MM.1S (cell line): ENCODE measurements at regions not wholly inside any gene's neighbourhood (a gene's known extent, or its start where the extent isn't known, plus 50 kb on each side); places are given as distances from the start of the nearest gene placed in this dataset.

Source experiments
- DNase-seq: peaks from one replicate; pipeline ENCODE4 v3.0.0-alpha.2; 2015
- H2AFZ ChIP-seq: fragments of 300-600 bp; sonication (generic); 2 replicates; pipeline ENCODE4 v1.6.0; 2016; ENCODE audit warnings: antibody characterized with exemption, low read length
- H3F3A ChIP-seq: fragments of 300-600 bp; sonication (generic); 2 replicates; pipeline ENCODE4 v1.6.1; 2016; ENCODE audit warnings: mild to moderate bottlenecking, antibody characterized with exemption, low read length, moderate library complexity, mixed read lengths; ENCODE audit not compliant: insufficient read depth
- H3K27ac ChIP-seq: fragments of 300-600 bp; sonication (generic); 2 replicates; pipeline ENCODE4 v1.5.1; 2016; ENCODE audit warnings: mild to moderate bottlenecking, low read length
- H3K27me3 ChIP-seq: fragments of 300-600 bp; sonication (generic); replicated peaks from 2 replicates; pipeline ENCODE4 v1.6.0; 2016; ENCODE audit warnings: low read length; ENCODE audit not compliant: insufficient read depth
- H3K36me3 ChIP-seq: fragments of 300-600 bp; sonication (generic); replicated peaks from 2 replicates; pipeline ENCODE4 v1.6.1; 2016; ENCODE audit warnings: mild to moderate bottlenecking, low read length, mixed read lengths; ENCODE audit not compliant: insufficient read depth
- H3K4me1 ChIP-seq: fragments of 300-600 bp; sonication (generic); 2 replicates; pipeline ENCODE4 v1.6.1; 2016; ENCODE audit warnings: low read length, mixed read lengths
- H3K4me2 ChIP-seq: fragments of 300-600 bp; sonication (generic); 2 replicates; pipeline ENCODE4 v1.6.0; 2016; ENCODE audit warnings: low read depth, low read length
- H3K4me3 ChIP-seq: fragments of 300-600 bp; sonication (generic); 2 replicates; pipeline ENCODE4 v1.5.1; 2016; ENCODE audit warnings: low read length, mixed read lengths
- H3K79me2 ChIP-seq: fragments of 300-600 bp; sonication (generic); 2 replicates; pipeline ENCODE4 v1.6.1; 2016; ENCODE audit warnings: mixed run types, low read length, mixed read lengths
- H3K9ac ChIP-seq: fragments of 300-600 bp; sonication (generic); 2 replicates; pipeline ENCODE4 v1.6.1; 2016; ENCODE audit warnings: low read length, mixed read lengths
- H3K9me2 ChIP-seq: fragments of 300-600 bp; sonication (generic); replicated peaks from 2 replicates; pipeline ENCODE4 v1.6.1; 2016; ENCODE audit warnings: mild to moderate bottlenecking, low read length, mixed read lengths; ENCODE audit not compliant: insufficient read depth
- H3K9me3 ChIP-seq: fragments of 300-600 bp; sonication (generic); replicated peaks from 2 replicates; pipeline ENCODE4 v1.6.1; 2016; ENCODE audit warnings: mild to moderate bottlenecking, low read length, mixed read lengths; ENCODE audit not compliant: insufficient read depth
- H4K20me1 ChIP-seq: fragments of 300-600 bp; sonication (generic); 2 replicates; pipeline ENCODE4 v1.6.1; 2016; ENCODE audit warnings: mild to moderate bottlenecking, low read length, moderate library complexity, mixed read lengths; ENCODE audit not compliant: insufficient read depth
- CTCF ChIP-seq: fragments of 300-600 bp; sonication (generic); IDR thresholded peaks from 2 replicates; pipeline ENCODE4 v1.5.1; 2016; ENCODE audit warnings: antibody characterized with exemption, low read length, mixed read lengths
- EZH2 ChIP-seq: fragments of 300-600 bp; sonication (generic); optimal IDR thresholded peaks from 2 replicates; pipeline ENCODE3; 2017; ENCODE audit warnings: low read depth, mild to moderate bottlenecking, antibody characterized with exemption, low read length, mixed read lengths
- EZH2phosphoT487 ChIP-seq: fragments of 300-600 bp; sonication (generic); IDR thresholded peaks from 2 replicates; pipeline ENCODE4 v1.6.1; 2018; ENCODE audit warnings: antibody characterized with exemption, low read length

GRCh38 chrX:6985537-6985936, 162.0 kb upstream of the STS start:
- TF ChIP-seq EZH2: no peak
- TF ChIP-seq CTCF: no peak
- TF ChIP-seq EZH2phosphoT487: no peak
- H3K9me2 ChIP-seq: no peaks in the 10 kb centered on the region
- H3K9ac ChIP-seq: no peak overlapping the region
- H3K27ac ChIP-seq: no peak overlapping the region
- H3F3A ChIP-seq: no peaks in the 10 kb centered on the region
- H3K27me3 ChIP-seq: no peaks in the 10 kb centered on the region
- H3K79me2 ChIP-seq: no peaks in the 10 kb centered on the region
- no peaks in the 10 kb centered on the region for H3K36me3 ChIP-seq
- H3K4me3 ChIP-seq: no peak overlapping the region
- no peak overlapping the region for H3K4me2 ChIP-seq
- no peaks in the 10 kb centered on the region for H3K4me1 ChIP-seq
- H2AFZ ChIP-seq: no peak overlapping the region
- DNase-seq: no peak
- no peaks in the 10 kb centered on the region for H4K20me1 ChIP-seq
- no peaks in the 10 kb centered on the region for H3K9me3 ChIP-seq

DNA sequence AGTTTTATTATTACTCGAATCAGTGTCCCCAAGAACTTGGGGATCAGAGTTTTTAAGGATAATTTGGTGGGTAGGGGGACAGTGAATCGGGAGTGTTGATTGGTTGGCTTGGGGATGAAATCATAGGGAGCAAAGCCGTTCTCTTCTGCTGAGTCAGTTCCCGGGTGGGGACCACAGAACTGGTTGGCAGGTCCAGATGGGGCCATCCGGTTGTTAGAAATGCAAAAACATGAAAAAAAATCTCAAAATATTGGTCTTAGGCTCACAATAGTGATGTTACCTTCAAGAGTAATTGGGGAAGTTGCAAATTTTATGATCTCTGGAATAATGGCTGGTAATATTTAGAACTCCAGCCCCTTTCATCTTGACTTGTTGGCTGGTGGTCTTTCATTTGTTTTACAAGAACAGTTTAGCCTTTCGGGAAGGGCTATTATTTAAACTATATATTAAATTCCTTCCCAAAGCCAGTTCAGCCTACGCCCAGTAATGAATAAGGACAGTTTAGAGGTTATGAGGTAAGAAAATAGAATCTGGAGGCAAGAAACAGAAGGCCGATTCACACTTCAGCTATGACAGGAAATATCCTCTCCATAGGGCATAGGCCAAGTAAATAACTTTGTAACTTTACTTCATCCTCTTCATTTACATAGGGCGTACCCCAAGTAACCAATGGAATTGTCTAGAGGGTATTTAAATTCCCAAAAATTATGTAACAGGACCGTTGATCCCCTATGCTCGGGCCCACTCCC, 164.1 kb upstream of the STS start:
- H3K79me2 ChIP-seq: no peaks in the 10 kb centered on the region
- no peak overlapping the region for H3K27ac ChIP-seq
- no peak overlapping the region for H3K4me2 ChIP-seq
- no peaks in the 10 kb centered on the region for H3F3A ChIP-seq
- no peak overlapping the region for H3K4me3 ChIP-seq
- no peak overlapping the region for H2AFZ ChIP-seq
- no peaks in the 10 kb centered on the region for H3K36me3 ChIP-seq
- no peaks in the 10 kb centered on the region for H3K9me2 ChIP-seq
- H3K9ac ChIP-seq: no peak overlapping the region
- TF ChIP-seq EZH2: no peak
- no peak for TF ChIP-seq EZH2phosphoT487
- TF ChIP-seq CTCF: no peak
- H3K4me1 ChIP-seq: no peaks in the 10 kb centered on the region
- DNase-seq: no peak
- no peaks in the 10 kb centered on the region for H3K9me3 ChIP-seq
- H3K27me3 ChIP-seq: no peaks in the 10 kb centered on the region
- no peaks in the 10 kb centered on the region for H4K20me1 ChIP-seq

DNA sequence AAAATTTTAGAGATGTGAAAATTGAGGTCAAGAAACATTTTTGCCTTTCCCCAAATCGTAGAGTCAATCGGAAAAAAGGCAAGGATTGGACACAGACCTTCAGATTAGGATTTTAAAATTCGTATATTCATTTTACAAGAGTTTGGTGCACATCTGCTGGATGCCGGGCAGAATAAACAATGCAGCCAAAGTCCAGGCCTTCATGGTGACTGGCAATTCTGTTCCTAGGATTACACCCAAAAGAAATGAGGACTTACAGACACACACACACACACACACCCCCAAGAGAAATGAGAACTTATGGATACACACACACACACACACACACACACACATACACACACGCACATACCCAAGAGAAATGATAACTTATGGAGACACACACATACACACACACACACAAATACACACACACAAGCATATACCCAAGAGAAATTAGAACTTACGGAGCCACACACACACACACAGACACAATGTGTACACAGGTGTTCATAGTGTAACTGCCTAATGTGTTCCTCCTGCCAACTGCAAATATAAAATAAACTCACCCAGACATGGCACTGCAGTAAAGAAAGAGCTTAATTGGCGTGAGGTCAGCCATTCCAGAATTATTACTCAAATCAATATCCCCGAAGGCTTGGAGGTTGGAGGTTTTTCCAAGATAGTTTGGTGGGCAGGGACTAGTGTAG, 165.7 kb upstream of the STS start:
- Histone ChIP-seq H3K4me2 (no peak overlapping the region), H3K4me3 (no peak overlapping the region)

More for the DNA sequence above, 165.7 kb upstream of the STS start:
- Histone ChIP-seq H3K9ac (no peak overlapping the region), H3K9me3 (no peaks in the 10 kb centered on the region), H3F3A (no peaks in the 10 kb centered on the region), H3K27me3 (no peaks in the 10 kb centered on the region), H3K4me1 (no peaks in the 10 kb centered on the region), H3K27ac (no peak overlapping the region), H3K36me3 (no peaks in the 10 kb centered on the region), H4K20me1 (no peaks in the 10 kb centered on the region), H2AFZ (no peak overlapping the region), H3K9me2 (no peaks in the 10 kb centered on the region), H3K79me2 (no peaks in the 10 kb centered on the region)
- TF ChIP-seq EZH2: no peak
- TF ChIP-seq EZH2phosphoT487: no peak
- no peak for TF ChIP-seq CTCF
- DNase-seq: no peak
